ENCODE measurements at regions not wholly inside any gene's neighbourhood (a gene's known extent, or its start where the extent isn't known, plus 50 kb on each side); places are given as distances from the start of the nearest gene placed in this dataset.
"Not testable (repeated sequence)": the region's sequence is repeated elsewhere in the genome, so short reads cannot be mapped to it uniquely, and the experiment has no call there.

- no peak for DNase-seq (ENCODE audit: low read depth, low spot score)
These were observed 128.9 kb upstream of the CCNH start for GRCh38 chr5:87541676-87542075.

DNA sequence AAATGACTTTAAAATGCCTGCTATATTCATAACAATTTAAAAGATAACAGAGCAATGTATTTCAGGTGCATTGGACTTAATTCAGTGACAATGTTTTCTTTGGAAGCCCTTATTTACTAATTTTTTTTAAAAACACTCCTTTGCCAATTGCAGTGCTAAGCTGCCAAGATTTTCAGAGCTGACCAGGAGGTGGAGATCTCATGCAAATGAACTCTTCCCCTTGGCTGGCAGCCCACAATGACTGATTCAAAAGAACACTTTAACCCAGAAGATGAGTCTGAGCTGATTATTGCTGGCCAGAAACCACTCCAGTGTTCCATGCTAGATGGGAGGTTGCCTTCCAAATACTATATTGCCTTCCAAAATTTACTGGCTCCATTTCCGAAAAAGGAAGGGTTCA lies 128.3 kb upstream of the CCNH start:
- DNase-seq (ENCODE audit: low read depth, low spot score), result no peak

DNA sequence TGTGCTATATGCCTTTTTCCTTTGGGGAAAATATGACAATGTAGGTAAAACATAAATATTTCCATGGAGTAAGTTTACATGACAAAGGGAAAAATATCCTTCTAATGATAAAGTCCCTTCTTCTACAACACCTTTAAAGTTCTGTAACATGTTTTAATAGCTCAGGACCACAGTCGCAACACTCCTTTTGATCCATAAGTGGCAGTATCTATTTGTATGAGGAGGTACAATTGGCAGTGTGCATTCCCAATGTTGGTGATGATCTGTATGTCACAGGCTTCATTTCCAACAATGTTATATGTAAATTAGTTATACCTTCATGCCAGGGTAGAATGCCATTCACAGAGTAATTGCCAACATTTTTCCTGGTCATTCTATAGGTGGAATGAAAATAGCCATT lies 127.1 kb upstream of the CCNH start:
- DNase-seq (ENCODE audit: low read depth, low spot score), result no peak

GRCh38 chr5:87536365-87536764 lies 123.6 kb upstream of the CCNH start:
- DNase-seq (ENCODE audit: low read depth, low spot score), result no peak

DNA sequence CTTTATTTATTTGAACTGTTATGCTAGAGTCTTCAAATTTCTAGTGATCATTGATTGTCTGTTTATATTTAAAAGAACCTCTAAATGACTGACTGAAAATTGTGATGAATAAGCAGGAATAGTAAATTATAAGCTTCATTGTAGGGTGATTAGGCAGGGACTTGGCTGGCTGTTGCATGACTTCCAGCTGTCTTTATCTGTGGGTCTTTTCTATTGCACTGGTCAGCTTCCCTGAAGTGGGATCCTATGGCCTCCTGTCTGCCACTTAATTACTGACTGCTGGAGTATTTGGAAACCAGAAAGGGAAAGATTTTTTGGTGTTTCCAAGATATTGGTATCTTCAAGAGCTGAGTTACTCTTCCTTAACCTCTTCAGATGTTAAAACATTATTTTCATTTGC lies 123.0 kb upstream of the CCNH start:
- DNase-seq (ENCODE audit: low read depth, low spot score), result no peak

GRCh38 chr5:87529486-87530076 lies 116.9 kb upstream of the CCNH start:
- no peak for DNase-seq (ENCODE audit: low read depth, low spot score)

- no peak for DNase-seq (ENCODE audit: low read depth, low spot score)
These were observed 113.4 kb upstream of the CCNH start for GRCh38 chr5:87526131-87526530.

- DNase-seq (ENCODE audit: low read depth, low spot score), result no peak
These were observed 111.5 kb upstream of the CCNH start for GRCh38 chr5:87524217-87524616.

DNA sequence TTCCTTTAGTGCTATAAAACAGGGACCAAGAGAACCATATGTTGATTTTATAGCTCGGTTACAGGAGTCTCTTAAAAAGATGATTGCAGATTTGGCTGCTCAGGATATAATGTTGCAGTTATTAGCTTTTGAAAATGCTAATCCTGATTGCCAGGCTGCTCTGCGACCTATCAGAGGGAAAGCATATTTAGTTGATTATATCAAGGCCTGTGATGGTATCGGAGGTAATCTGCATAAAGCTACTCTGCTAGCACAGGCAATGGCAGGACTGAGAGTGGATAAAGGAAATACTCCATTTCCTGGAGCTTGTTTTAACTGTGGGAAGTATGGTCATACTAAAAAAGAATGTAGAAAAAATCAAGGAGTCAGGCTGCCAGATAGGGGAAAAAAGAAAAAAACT lies 99.0 kb upstream of the CCNH start:
- not testable (repeated sequence) for DNase-seq (ENCODE audit: low read depth, low spot score)

DNA sequence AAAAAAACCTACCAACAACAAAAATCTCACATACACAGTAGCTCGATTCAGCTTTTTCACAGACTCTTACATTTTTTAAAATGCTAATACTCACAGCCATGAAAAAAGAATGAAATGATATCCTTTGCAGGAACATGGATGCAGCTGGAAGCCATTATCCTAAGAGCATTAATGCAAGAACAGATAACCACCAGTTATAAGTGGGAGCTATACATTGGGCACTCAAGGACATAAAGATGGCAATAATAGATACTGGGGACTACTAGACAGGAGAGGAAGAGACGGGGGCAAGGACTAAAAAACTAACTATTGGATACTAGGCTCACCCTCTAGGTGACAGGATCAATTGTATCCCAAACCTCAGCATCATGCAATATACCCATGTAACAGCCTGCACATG lies 90.3 kb upstream of the CCNH start:
- DNase-seq (ENCODE audit: low read depth, low spot score), result no peak

DNA sequence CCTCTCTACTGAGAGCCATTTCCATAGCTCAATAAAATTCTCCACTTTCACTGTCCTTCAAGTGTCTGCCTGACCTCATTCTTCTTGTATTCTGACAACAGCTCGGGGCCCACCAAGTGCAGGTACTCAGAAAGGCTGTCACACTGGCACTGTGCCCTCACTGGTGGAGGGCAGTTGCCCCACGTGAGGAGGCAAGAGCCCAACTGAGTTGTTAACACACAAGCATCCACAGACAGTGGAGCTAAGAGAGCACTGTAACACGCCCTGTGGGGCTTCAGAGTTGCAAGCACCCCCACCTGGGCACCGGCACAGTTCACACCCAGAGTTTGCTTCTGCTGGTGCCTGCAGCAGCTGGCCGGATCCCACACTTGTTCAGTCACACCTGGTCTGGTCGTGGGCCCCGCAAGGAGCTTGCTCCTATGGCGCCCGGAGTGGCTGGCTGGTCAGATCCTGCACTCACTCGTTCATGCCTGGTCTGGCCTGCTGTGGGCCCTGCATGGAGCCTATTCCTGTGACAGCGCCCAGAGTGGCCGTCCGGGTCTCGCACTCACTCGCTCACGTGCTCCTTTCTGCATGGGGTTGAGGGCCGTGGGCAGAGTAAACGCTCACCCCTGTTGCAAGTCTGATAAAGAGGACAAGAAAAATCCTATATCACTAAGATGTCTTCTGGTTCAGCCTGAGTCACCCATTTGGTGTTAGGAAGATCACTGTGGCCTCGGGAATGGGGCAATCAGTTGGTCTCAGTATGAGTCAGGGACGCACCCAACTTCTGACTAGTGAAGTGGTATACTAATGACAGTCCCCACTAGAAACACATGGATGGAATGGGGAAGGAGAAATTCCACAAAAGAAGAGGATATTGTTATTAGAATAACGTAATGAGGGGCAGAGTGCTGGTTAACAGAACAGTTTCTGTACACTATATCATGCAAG lies 87.0 kb upstream of the CCNH start:
- no peak for DNase-seq (ENCODE audit: low read depth, low spot score)

Measured in pulmonary artery endothelial cell (primary cell).